KMS-11 (cell line): ENCODE measurements at regions not wholly inside any gene's neighbourhood (a gene's known extent, or its start where the extent isn't known, plus 50 kb on each side); places are given as distances from the start of the nearest gene placed in this dataset.

Experiments used
- H2AFZ ChIP-seq: fragments of 200-600 bp; sonication (generic); 2 replicates; pipeline ENCODE4 v1.6.1; 2016; ENCODE audit warnings: antibody characterized with exemption, mixed run types, low read depth
- H3K27ac ChIP-seq: fragments of 200-600 bp; sonication (generic); 2 replicates; pipeline ENCODE4 v1.6.1; 2016; ENCODE audit warnings: mild to moderate bottlenecking, mixed run types
- H3K27me3 ChIP-seq: fragments of 200-600 bp; sonication (generic); 2 replicates; pipeline ENCODE4 v1.6.1; 2017; ENCODE audit warnings: mild to moderate bottlenecking, low read depth, mixed run types, moderate library complexity; ENCODE audit not compliant: insufficient read depth
- H3K36me3 ChIP-seq: fragments of 200-600 bp; sonication (generic); 2 replicates; pipeline ENCODE4 v1.6.1; 2017; ENCODE audit warnings: mild to moderate bottlenecking, mixed run types; ENCODE audit not compliant: insufficient read depth
- H3K4me1 ChIP-seq: fragments of 200-600 bp; sonication (generic); 2 replicates; pipeline ENCODE4 v1.6.1; 2016; ENCODE audit warnings: mild to moderate bottlenecking, low read depth, mixed run types; ENCODE audit not compliant: poor library complexity, severe bottlenecking
- H3K4me2 ChIP-seq: fragments of 200-600 bp; sonication (generic); 2 replicates; pipeline ENCODE4 v1.7.0; 2016; ENCODE audit warnings: mild to moderate bottlenecking, mixed run types
- H3K4me3 ChIP-seq: fragments of 200-600 bp; sonication (generic); IDR thresholded peaks from 2 replicates; pipeline ENCODE4 v1.6.1; 2017; ENCODE audit warnings: low read depth, low read length, mixed read lengths; ENCODE audit not compliant: insufficient read depth
- H3K79me2 ChIP-seq: fragments of 200-600 bp; sonication (generic); 2 replicates; pipeline ENCODE4 v1.6.1; 2016; ENCODE audit warnings: low read depth, mixed run types; ENCODE audit not compliant: insufficient read depth
- H3K9ac ChIP-seq: fragments of 200-600 bp; sonication (generic); 2 replicates; pipeline ENCODE4 v1.6.1; 2016; ENCODE audit warnings: mild to moderate bottlenecking, mixed run types
- H4K20me1 ChIP-seq: fragments of 200-600 bp; sonication (generic); 2 replicates; pipeline ENCODE4 v1.6.1; 2016; ENCODE audit warnings: mild to moderate bottlenecking, mixed run types; ENCODE audit not compliant: insufficient read depth
- TF ChIP-seq, protein P1 (sequence below): fragments of 200-600 bp; sonication (generic); conservative IDR thresholded peaks from 2 replicates; pipeline ENCODE4 v1.6.1; 2017; ENCODE audit warnings: low read depth, mild to moderate bottlenecking, antibody characterized with exemption, low read length, moderate library complexity, mixed read lengths

- H3K27ac ChIP-seq = no peak overlapping the region
- no peak overlapping the region for H3K4me3 ChIP-seq
- H3K9ac ChIP-seq = no peak overlapping the region
- no peak overlapping the region for H3K4me2 ChIP-seq
- H3K79me2 ChIP-seq = no peaks in the 10 kb centered on the region
- no peaks in the 10 kb centered on the region for H3K27me3 ChIP-seq
- H3K4me1 ChIP-seq = no peaks in the 10 kb centered on the region
- H3K36me3 ChIP-seq = no peaks in the 10 kb centered on the region
- no peaks in the 10 kb centered on the region for H4K20me1 ChIP-seq
- no peak overlapping the region for H2AFZ ChIP-seq
- TF ChIP-seq, protein P1, sequence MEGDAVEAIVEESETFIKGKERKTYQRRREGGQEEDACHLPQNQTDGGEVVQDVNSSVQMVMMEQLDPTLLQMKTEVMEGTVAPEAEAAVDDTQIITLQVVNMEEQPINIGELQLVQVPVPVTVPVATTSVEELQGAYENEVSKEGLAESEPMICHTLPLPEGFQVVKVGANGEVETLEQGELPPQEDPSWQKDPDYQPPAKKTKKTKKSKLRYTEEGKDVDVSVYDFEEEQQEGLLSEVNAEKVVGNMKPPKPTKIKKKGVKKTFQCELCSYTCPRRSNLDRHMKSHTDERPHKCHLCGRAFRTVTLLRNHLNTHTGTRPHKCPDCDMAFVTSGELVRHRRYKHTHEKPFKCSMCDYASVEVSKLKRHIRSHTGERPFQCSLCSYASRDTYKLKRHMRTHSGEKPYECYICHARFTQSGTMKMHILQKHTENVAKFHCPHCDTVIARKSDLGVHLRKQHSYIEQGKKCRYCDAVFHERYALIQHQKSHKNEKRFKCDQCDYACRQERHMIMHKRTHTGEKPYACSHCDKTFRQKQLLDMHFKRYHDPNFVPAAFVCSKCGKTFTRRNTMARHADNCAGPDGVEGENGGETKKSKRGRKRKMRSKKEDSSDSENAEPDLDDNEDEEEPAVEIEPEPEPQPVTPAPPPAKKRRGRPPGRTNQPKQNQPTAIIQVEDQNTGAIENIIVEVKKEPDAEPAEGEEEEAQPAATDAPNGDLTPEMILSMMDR = no peak
Observed at GRCh38 chr14:22408547-22408946, 180.5 kb downstream of the DAD1 start.

GRCh38 chr14:22407033-22407432, 182.0 kb downstream of the DAD1 start:
- Histone ChIP-seq H3K4me1 (no peaks in the 10 kb centered on the region), H3K79me2 (no peaks in the 10 kb centered on the region), H3K9ac (no peak overlapping the region), H3K4me2 (no peak overlapping the region), H3K36me3 (no peaks in the 10 kb centered on the region), H3K4me3 (no peak overlapping the region), H3K27ac (no peak overlapping the region), H4K20me1 (no peaks in the 10 kb centered on the region), H3K27me3 (no peaks in the 10 kb centered on the region), H2AFZ (no peak overlapping the region)
- TF ChIP-seq, protein P1 = no peak

DNA sequence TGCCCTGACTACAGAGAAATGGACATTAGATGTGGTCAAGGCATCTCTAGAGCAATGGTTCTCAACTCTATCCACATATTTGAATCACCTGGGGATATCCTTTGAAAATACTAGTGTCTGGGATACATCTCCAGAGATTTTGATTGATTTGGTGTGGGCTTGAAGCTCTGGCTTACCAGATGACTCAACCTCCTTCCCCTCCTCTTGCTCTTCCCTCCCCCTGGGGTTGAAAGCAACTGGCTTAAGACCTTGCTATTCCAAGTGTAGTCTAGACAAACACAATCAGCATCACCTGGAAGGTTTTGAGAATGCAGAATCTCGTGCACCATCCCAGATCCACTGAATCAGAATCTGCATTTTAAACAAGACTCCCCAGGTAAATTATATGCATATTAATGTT, 183.8 kb downstream of the DAD1 start:
- no peak overlapping the region for H3K4me2 ChIP-seq
- H3K79me2 ChIP-seq = no peaks in the 10 kb centered on the region
- no peaks in the 10 kb centered on the region for H3K4me1 ChIP-seq
- TF ChIP-seq, protein P1 = no peak
- no peak overlapping the region for H3K27ac ChIP-seq
- no peaks in the 10 kb centered on the region for H3K36me3 ChIP-seq
- no peak overlapping the region for H3K9ac ChIP-seq
- H3K4me3 ChIP-seq = no peak overlapping the region
- no peak overlapping the region for H2AFZ ChIP-seq
- no peaks in the 10 kb centered on the region for H3K27me3 ChIP-seq
- H4K20me1 ChIP-seq = no peaks in the 10 kb centered on the region

GRCh38 chr14:22403296-22403695, 185.7 kb downstream of the DAD1 start:
- no peaks in the 10 kb centered on the region for H3K36me3 ChIP-seq
- no peaks in the 10 kb centered on the region for H4K20me1 ChIP-seq
- H3K79me2 ChIP-seq = no peaks in the 10 kb centered on the region
- H3K4me1 ChIP-seq = no peaks in the 10 kb centered on the region
- TF ChIP-seq, protein P1 = no peak
- H3K9ac ChIP-seq = no peak overlapping the region
- no peak overlapping the region for H3K4me3 ChIP-seq
- H2AFZ ChIP-seq = no peak overlapping the region
- no peak overlapping the region for H3K4me2 ChIP-seq
- H3K27ac ChIP-seq = no peak overlapping the region
- H3K27me3 ChIP-seq = no peaks in the 10 kb centered on the region
